ENCODE measurements at regions not wholly inside any gene's neighbourhood (a gene's known extent, or its start where the extent isn't known, plus 50 kb on each side); places are given as distances from the start of the nearest gene placed in this dataset.

- no peaks in the 10 kb centered on the region for H3K9me3 Mint-ChIP-seq
- peaks cover 5% of the 10 kb centered on the region for H3K27me3 Mint-ChIP-seq
- H3K4me3 Mint-ChIP-seq = no peak overlapping the region
- no peak overlapping the region for H3K27ac Mint-ChIP-seq
- H3K36me3 Mint-ChIP-seq (ENCODE audit: low read depth) = no peaks in the 10 kb centered on the region
- DNase-seq = no peak
- H3K4me1 Mint-ChIP-seq (ENCODE audit: low read depth) = no peaks in the 10 kb centered on the region
These were observed 218.9 kb downstream of the EPHA4 start for GRCh38 chr2:221353201-221353600.

- no peaks in the 10 kb centered on the region for H3K4me1 Mint-ChIP-seq (ENCODE audit: low read depth)
- H3K27ac Mint-ChIP-seq = no peak overlapping the region
- no peaks in the 10 kb centered on the region for H3K27me3 Mint-ChIP-seq
- H3K9me3 Mint-ChIP-seq = no peaks in the 10 kb centered on the region
- no peaks in the 10 kb centered on the region for H3K36me3 Mint-ChIP-seq (ENCODE audit: low read depth)
- DNase-seq = no peak
- H3K4me3 Mint-ChIP-seq = no peak overlapping the region
These were observed 211.8 kb downstream of the EPHA4 start for GRCh38 chr2:221360312-221360711.

- DNase-seq = no peak
- H3K27ac Mint-ChIP-seq = no peak overlapping the region
- no peaks in the 10 kb centered on the region for H3K9me3 Mint-ChIP-seq
- no peaks in the 10 kb centered on the region for H3K27me3 Mint-ChIP-seq
- H3K4me3 Mint-ChIP-seq = no peak overlapping the region
- H3K36me3 Mint-ChIP-seq (ENCODE audit: low read depth) = no peaks in the 10 kb centered on the region
- no peaks in the 10 kb centered on the region for H3K4me1 Mint-ChIP-seq (ENCODE audit: low read depth)
These were observed 211.4 kb downstream of the EPHA4 start for GRCh38 chr2:221360742-221361141.

- H3K4me1 Mint-ChIP-seq (ENCODE audit: low read depth) = no peaks in the 10 kb centered on the region
- no peak overlapping the region for H3K4me3 Mint-ChIP-seq
- no peaks in the 10 kb centered on the region for H3K36me3 Mint-ChIP-seq (ENCODE audit: low read depth)
- H3K9me3 Mint-ChIP-seq = no peaks in the 10 kb centered on the region
- H3K27me3 Mint-ChIP-seq = no peaks in the 10 kb centered on the region
- DNase-seq = no peak
- H3K27ac Mint-ChIP-seq = no peak overlapping the region
These were observed 210.5 kb downstream of the EPHA4 start for GRCh38 chr2:221361633-221362032.

- H3K27ac Mint-ChIP-seq = no peak overlapping the region
- no peaks in the 10 kb centered on the region for H3K27me3 Mint-ChIP-seq
- H3K4me3 Mint-ChIP-seq = no peak overlapping the region
- no peaks in the 10 kb centered on the region for H3K4me1 Mint-ChIP-seq (ENCODE audit: low read depth)
- no peaks in the 10 kb centered on the region for H3K36me3 Mint-ChIP-seq (ENCODE audit: low read depth)
- DNase-seq = no peak
- no peaks in the 10 kb centered on the region for H3K9me3 Mint-ChIP-seq
These were observed 207.4 kb downstream of the EPHA4 start for GRCh38 chr2:221364672-221365071.

Measured in activated T-cell treated with anti-CD3 and anti-CD28 coated beads, Interleukin-2, amount 50 U/mL, for 24 hours (primary cell).